Activated T-cell treated with anti-CD3 and anti-CD28 coated beads, Interleukin-2, amount 50 U/mL, for 72 hours (primary cell): ENCODE measurements at regions not wholly inside any gene's neighbourhood (a gene's known extent, or its start where the extent isn't known, plus 50 kb on each side); places are given as distances from the start of the nearest gene placed in this dataset.

Source experiments
- ATAC-seq, 2 donors: fragments of 150-1000 bp; cut with Tn5 transposase; replicated peaks in 1 of 2; 2 replicates each; pipeline ENCODE4 v1.10.0; 2021; ENCODE audit warnings: moderate library complexity in 2 of 2, mild to moderate bottlenecking in 1 of 2
- DNase-seq, 2 donors: peaks; one replicate each; pipeline ENCODE4 v3.0.0; 2021 to 2022; ENCODE audit warnings: mixed read lengths in 1 of 2
- H3K27ac Mint-ChIP-seq: one replicate; pipeline ENCODE4 v1.8.0; 2022; ENCODE audit warnings: mild to moderate bottlenecking, moderate library complexity, mixed read lengths
- H3K27me3 Mint-ChIP-seq: one replicate; pipeline ENCODE4 v1.8.0; 2022; ENCODE audit warnings: low read depth, mixed read lengths
- H3K36me3 Mint-ChIP-seq, 2 donors: one replicate each; pipeline ENCODE4 v1.8.0; 2022; ENCODE audit warnings: mixed read lengths in 2 of 2, mild to moderate bottlenecking in 1 of 2; ENCODE audit not compliant: insufficient read depth in 2 of 2
- H3K4me1 Mint-ChIP-seq: one replicate; pipeline ENCODE4 v1.8.0; 2022; ENCODE audit warnings: low read depth, mixed read lengths
- H3K4me3 Mint-ChIP-seq, 2 donors: one replicate each; pipeline ENCODE4 v1.8.0; 2022; ENCODE audit warnings: mild to moderate bottlenecking in 2 of 2, mixed read lengths in 2 of 2, moderate library complexity in 2 of 2
- H3K9me3 Mint-ChIP-seq, 2 donors: one replicate each; pipeline ENCODE4 v1.8.0; 2022; ENCODE audit warnings: mixed read lengths in 2 of 2

DNA sequence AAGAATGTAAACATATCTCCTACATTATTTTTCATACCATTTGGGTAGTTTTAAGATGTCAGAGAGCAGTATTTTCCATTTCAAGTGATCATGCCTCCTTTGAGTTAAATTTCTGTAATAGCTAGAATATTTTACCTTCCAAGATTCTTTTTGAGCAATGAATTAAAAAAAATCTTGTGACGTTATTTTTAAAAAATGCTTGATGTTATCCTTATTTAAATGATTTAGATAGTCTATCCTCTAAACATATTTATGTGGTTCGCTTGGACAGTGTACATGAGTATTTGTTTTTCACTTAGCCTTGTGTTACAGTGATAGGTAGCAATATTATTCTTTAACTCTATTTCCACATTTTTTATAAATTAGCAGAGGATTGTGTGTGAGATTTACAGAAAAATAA, 639.2 kb upstream of the CDH2 start:
- Mint-ChIP-seq H3K36me3 (no peaks in the 10 kb centered on the region), H3K9me3 (peaks cover 2 to 7% of the 10 kb centered on the region in 2 donors), H3K4me1 (no peaks in the 10 kb centered on the region), H3K27me3 (no peaks in the 10 kb centered on the region), H3K4me3 (no peak overlapping the region), H3K27ac (no peak overlapping the region)
- DNase-seq (no peak), ATAC-seq (no peak)

GRCh38 chr18:28814365-28814764, 637.4 kb upstream of the CDH2 start:
- Mint-ChIP-seq H3K27me3 (no peaks in the 10 kb centered on the region), H3K36me3 (no peaks in the 10 kb centered on the region), H3K9me3 (peaks cover 2 to 7% of the 10 kb centered on the region in 2 donors), H3K4me3 (no peak overlapping the region), H3K27ac (no peak overlapping the region), H3K4me1 (no peaks in the 10 kb centered on the region)
- no peak for ATAC-seq
- no peak for DNase-seq

GRCh38 chr18:28808373-28808772, 631.4 kb upstream of the CDH2 start:
- ATAC-seq (no peak), DNase-seq (no peak)
- Mint-ChIP-seq H3K36me3 (no peaks in the 10 kb centered on the region), H3K9me3 (peaks cover 12 to 19% of the 10 kb centered on the region in 2 donors), H3K27me3 (no peaks in the 10 kb centered on the region), H3K4me1 (no peaks in the 10 kb centered on the region), H3K27ac (no peak overlapping the region), H3K4me3 (no peak overlapping the region)

GRCh38 chr18:28805491-28805890, 628.6 kb upstream of the CDH2 start:
- Mint-ChIP-seq H3K36me3 (no peaks in the 10 kb centered on the region), H3K27me3 (no peaks in the 10 kb centered on the region), H3K4me1 (no peaks in the 10 kb centered on the region), H3K9me3 (peaks cover 14 to 25% of the 10 kb centered on the region in 2 donors), H3K27ac (no peak overlapping the region), H3K4me3 (no peak overlapping the region)
- ATAC-seq (no peak), DNase-seq (no peak)

DNA sequence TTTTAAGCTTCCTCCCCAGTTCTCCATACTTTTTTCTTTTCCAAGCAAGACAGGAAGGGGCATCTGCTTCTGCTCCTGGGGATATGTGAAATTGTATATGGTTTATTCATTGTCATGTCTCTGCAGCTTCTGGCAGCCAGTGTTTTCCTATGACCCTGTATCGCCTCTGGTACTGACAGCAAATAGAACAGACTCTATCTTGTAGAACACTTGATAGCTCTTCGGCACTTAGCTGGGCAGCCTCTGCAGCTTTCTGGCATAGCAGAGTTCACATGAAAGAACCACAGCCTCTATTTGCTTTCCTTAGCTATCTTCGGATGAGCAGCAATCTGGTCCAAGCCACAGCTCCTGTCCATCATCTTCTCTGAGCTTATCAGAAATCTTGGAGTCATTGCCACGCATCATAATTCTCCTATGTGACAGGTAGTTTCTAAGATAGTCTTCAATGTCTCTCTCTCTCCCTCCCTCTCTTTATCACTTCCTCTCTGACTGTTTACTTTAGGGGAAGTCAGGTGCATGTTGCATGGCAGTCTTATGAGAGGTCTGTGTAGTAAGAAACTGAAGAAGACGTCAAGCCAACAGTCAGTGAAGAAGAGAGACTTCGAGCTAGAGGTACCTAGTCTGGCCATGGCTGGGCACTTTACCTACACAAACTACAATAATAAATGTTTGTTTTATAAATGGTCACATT, 627.7 kb upstream of the CDH2 start:
- no peaks in the 10 kb centered on the region for H3K27me3 Mint-ChIP-seq
- no peak overlapping the region for H3K4me3 Mint-ChIP-seq
- H3K4me1 Mint-ChIP-seq, result no peaks in the 10 kb centered on the region
- no peak overlapping the region for H3K27ac Mint-ChIP-seq
- H3K9me3 Mint-ChIP-seq, result peaks cover 15 to 27% of the 10 kb centered on the region in 2 donors
- no peak for ATAC-seq
- DNase-seq, result no peak
- H3K36me3 Mint-ChIP-seq, result no peaks in the 10 kb centered on the region

DNA sequence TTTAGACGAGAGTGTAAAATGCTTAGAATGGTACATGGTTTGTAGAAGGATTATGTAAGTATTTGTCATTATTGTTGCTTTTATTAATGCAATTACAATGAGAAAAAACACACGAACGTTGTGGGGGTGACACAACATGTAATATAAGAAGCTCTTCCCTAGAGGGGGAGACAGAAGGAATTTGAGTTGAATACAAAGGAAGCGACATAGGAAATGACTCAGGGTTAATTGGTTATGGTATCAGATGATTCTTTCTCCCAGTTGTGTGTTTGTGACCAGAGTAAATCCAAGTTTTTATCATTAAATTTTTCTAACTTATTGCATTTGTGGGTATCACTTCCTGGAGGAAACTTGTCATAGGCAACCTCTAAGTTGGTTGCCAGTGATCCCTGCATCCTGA, 625.6 kb upstream of the CDH2 start:
- DNase-seq (no peak), ATAC-seq (no peak)
- no peaks in the 10 kb centered on the region for H3K27me3 Mint-ChIP-seq
- H3K4me3 Mint-ChIP-seq, result no peak overlapping the region
- H3K27ac Mint-ChIP-seq, result no peak overlapping the region
- peaks cover 16 to 23% of the 10 kb centered on the region in 2 donors for H3K9me3 Mint-ChIP-seq
- no peaks in the 10 kb centered on the region for H3K4me1 Mint-ChIP-seq
- no peaks in the 10 kb centered on the region for H3K36me3 Mint-ChIP-seq

GRCh38 chr18:28801876-28802275, 624.9 kb upstream of the CDH2 start:
- Mint-ChIP-seq H3K36me3 (no peaks in the 10 kb centered on the region), H3K4me3 (no peak overlapping the region), H3K27me3 (no peaks in the 10 kb centered on the region), H3K4me1 (no peaks in the 10 kb centered on the region), H3K9me3 (peaks cover 14 to 23% of the 10 kb centered on the region in 2 donors), H3K27ac (no peak overlapping the region)
- ATAC-seq, result no peak
- no peak for DNase-seq

DNA sequence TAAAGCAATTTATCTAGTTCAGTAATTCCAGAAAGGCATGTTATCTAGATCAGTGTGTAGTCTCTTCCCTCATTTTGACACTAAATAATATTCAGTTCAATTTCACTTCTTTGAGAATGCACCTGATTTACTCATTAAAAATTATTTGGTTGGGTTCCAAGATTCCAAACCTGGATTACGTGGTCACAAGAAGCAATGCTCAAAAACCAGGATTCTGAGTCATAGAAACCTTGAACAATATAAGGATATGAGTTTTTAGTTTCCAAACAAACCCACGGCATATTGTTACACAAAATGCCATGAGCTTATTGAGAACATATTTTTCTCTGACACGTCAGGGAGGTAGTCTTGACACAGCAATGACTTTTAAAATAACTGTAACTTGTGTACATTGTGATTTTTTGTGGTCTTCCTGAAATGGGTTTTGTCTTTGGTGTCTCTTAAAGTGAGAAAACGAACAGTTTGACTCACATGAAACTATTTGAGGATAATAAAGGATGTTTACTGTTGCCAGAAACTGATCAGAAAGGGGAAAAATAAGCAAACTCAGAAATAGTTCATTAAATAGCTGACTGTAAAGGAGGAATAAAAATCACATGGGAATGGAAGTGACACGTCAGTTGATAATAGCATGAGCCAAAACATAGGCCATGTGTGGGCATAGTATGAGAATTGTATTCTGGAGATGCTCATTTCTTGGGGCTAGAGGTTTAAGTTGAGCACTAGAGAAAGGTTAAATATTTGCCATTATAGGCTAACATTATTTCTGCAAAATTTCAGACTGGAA, 617.7 kb upstream of the CDH2 start:
- H3K27me3 Mint-ChIP-seq, result no peaks in the 10 kb centered on the region
- ATAC-seq, result no peak
- H3K4me1 Mint-ChIP-seq, result no peaks in the 10 kb centered on the region

GRCh38 chr18:28793901-28794300, 617.0 kb upstream of the CDH2 start:
- Mint-ChIP-seq H3K9me3 (peaks cover 4 to 11% of the 10 kb centered on the region in 2 donors), H3K27ac (no peak overlapping the region), H3K4me1 (no peaks in the 10 kb centered on the region), H3K4me3 (no peak overlapping the region), H3K27me3 (no peaks in the 10 kb centered on the region), H3K36me3 (peaks cover 0 to 2% of the 10 kb centered on the region in 2 donors)
- ATAC-seq (no peak), DNase-seq (no peak)

More for the DNA sequence above, 617.7 kb upstream of the CDH2 start:
- H3K36me3 Mint-ChIP-seq, result peaks cover 0 to 2% of the 10 kb centered on the region in 2 donors
- H3K27ac Mint-ChIP-seq, result no peak overlapping the region
- DNase-seq, result no peak
- peaks cover 5 to 11% of the 10 kb centered on the region in 2 donors for H3K9me3 Mint-ChIP-seq
- H3K4me3 Mint-ChIP-seq, result no peak overlapping the region

GRCh38 chr18:28792404-28793086, 615.6 kb upstream of the CDH2 start:
- H3K36me3 Mint-ChIP-seq, result peaks cover 0 to 2% of the 10 kb centered on the region in 2 donors
- H3K9me3 Mint-ChIP-seq, result peaks cover 0 to 10% of the 10 kb centered on the region in 2 donors
- ATAC-seq (no peak), DNase-seq (no peak)
- no peak overlapping the region for H3K27ac Mint-ChIP-seq
- peak overlapping the region in 1 of 2 donors; percentile 7 for H3K4me3 Mint-ChIP-seq
- no peaks in the 10 kb centered on the region for H3K4me1 Mint-ChIP-seq
- no peaks in the 10 kb centered on the region for H3K27me3 Mint-ChIP-seq

DNA sequence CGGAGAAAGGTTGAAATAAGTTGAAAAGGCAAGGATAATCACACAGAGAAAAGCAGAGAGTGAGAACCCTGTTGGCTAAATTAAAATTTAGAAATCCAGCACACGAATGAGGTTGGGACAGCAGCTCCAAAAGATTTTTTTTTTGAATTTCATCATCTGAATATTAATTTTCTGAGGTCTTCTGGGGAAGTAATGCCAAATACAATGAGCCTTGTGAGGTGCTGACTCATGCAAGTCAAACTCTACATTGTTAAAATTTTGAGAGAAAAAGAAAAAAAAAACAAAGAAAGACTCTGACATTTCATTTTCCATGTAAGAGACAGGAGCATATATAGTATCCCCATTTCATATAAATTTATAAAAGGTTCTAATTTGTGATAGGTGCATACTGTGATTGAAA, 614.2 kb upstream of the CDH2 start:
- Mint-ChIP-seq H3K27ac (no peak overlapping the region), H3K27me3 (no peaks in the 10 kb centered on the region), H3K4me3 (no peak overlapping the region), H3K9me3 (peaks cover 0 to 10% of the 10 kb centered on the region in 2 donors), H3K36me3 (peaks cover 0 to 2% of the 10 kb centered on the region in 2 donors), H3K4me1 (no peaks in the 10 kb centered on the region)
- DNase-seq (no peak), ATAC-seq (no peak)

DNA sequence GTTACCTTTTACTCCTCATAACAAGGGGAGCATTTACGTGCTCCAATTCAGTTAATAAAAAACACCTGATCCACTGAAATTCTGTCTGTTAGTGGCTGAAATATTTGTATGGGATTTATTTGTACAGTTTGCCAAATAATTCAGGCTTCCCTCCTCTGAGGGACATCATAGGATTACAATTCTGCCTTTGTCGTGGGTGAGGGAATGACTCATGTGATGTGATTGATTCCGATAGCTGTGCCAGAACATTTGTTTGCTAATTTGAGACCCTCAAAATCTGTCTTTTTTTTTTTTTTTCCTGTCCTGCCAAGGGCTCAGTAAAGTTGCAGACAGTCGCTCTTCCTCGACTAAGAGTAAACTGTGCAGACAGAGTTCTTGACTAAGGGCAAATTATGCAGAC, 612.6 kb upstream of the CDH2 start:
- no peaks in the 10 kb centered on the region for H3K27me3 Mint-ChIP-seq
- ATAC-seq (no peak), DNase-seq (no peak)
- no peaks in the 10 kb centered on the region for H3K4me1 Mint-ChIP-seq
- no peak overlapping the region for H3K4me3 Mint-ChIP-seq
- H3K27ac Mint-ChIP-seq, result no peak overlapping the region
- H3K9me3 Mint-ChIP-seq, result peaks cover 1 to 5% of the 10 kb centered on the region in 2 donors
- H3K36me3 Mint-ChIP-seq, result peaks cover 0 to 2% of the 10 kb centered on the region in 2 donors

- DNase-seq, result no peak
- no peak overlapping the region for H3K27ac Mint-ChIP-seq
- H3K36me3 Mint-ChIP-seq, result peaks cover 0 to 2% of the 10 kb centered on the region in 2 donors
- peaks cover 1 to 8% of the 10 kb centered on the region in 2 donors for H3K9me3 Mint-ChIP-seq
- ATAC-seq, result no peak
- no peaks in the 10 kb centered on the region for H3K27me3 Mint-ChIP-seq
- no peak overlapping the region for H3K4me3 Mint-ChIP-seq
- peaks cover under 1% of the 10 kb centered on the region for H3K4me1 Mint-ChIP-seq
These were observed 610.0 kb upstream of the CDH2 start for GRCh38 chr18:28786926-28787325.
